ENCODE measurements at regions not wholly inside any gene's neighbourhood (a gene's known extent, or its start where the extent isn't known, plus 50 kb on each side); places are given as distances from the start of the nearest gene placed in this dataset.

GRCh38 chr16:85400305-85401205, 212.6 kb upstream of the GSE1 start:
- TF ChIP-seq CTCF (conservative IDR thresholded peaks at IDR 0.05; ENCODE audit: low read depth, low read length) (no peak), POLR2A (IDR thresholded peaks at IDR 0.05; ENCODE audit: low read depth, low read length) (no peak), NFE2L2 (IDR thresholded peaks at IDR 0.05; ENCODE audit: low read depth, low read length) (no peak), MAFK (IDR thresholded peaks at IDR 0.05; ENCODE audit: low read depth, low read length) (no peak)
- TF ChIP-seq, protein P1, sequence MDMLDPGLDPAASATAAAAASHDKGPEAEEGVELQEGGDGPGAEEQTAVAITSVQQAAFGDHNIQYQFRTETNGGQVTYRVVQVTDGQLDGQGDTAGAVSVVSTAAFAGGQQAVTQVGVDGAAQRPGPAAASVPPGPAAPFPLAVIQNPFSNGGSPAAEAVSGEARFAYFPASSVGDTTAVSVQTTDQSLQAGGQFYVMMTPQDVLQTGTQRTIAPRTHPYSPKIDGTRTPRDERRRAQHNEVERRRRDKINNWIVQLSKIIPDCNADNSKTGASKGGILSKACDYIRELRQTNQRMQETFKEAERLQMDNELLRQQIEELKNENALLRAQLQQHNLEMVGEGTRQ (IDR thresholded peaks at IDR 0.05; ENCODE audit: low read depth, low read length) = no peak

All from IMR-90 (cell line).